Uterus (tissue), 3 donors: ENCODE measurements at regions not wholly inside any gene's neighbourhood (a gene's known extent, or its start where the extent isn't known, plus 50 kb on each side); places are given as distances from the start of the nearest gene placed in this dataset.

ENCODE experiments used
- DNase-seq, 2 donors: peaks; one replicate each; pipeline ENCODE4 v3.0.0-alpha.2; 2019 to 2020
- H3K27ac ChIP-seq, 2 donors: fragments of 200-600 bp; sonication (generic); 1 replicate in 1 of 2; 2 replicates in 1 of 2; pipeline ENCODE4 v1.5.1; 2016 to 2018
- H3K27me3 ChIP-seq, 2 donors: fragments of 200-600 bp; sonication (generic); one replicate each; pipeline ENCODE4 v1.5.1; 2018 to 2019; ENCODE audit warnings: control low read depth in 1 of 2
- H3K36me3 ChIP-seq, 2 donors: fragments of 200-600 bp; sonication (generic); one replicate each; pipeline ENCODE4 v1.5.1; 2019; ENCODE audit warnings: control low read depth in 1 of 2
- H3K4me1 ChIP-seq, 2 donors: fragments of 200-600 bp; sonication (generic); one replicate each; pipeline ENCODE4 v1.5.1; 2018 to 2019; ENCODE audit warnings: control low read depth in 1 of 2
- H3K4me3 ChIP-seq, 2 donors: fragments of 200-600 bp; sonication (generic); 1 replicate in 1 of 2; 2 replicates in 1 of 2; pipeline ENCODE4 v1.5.1; 2018 to 2019; ENCODE audit warnings: mild to moderate bottlenecking in 1 of 2
- H3K9me3 ChIP-seq, 2 donors: fragments of 200-600 bp; sonication (generic); one replicate each; pipeline ENCODE4 v1.5.1; 2019; ENCODE audit warnings: control low read depth in 1 of 2
- POLR2A ChIP-seq, 2 donors: fragments of 450-650 bp; IDR thresholded peaks; one replicate each; pipeline ENCODE4 v1.6.1; 2016; ENCODE audit warnings: antibody characterized with exemption in 2 of 2, mild to moderate bottlenecking in 1 of 2, moderate library complexity in 1 of 2
- intact Hi-C: fragments of 100-400 bp; cut with DNase I; formaldehyde crosslinking; loops from one replicate; pipeline ENCODE4 v1.15.1; 2023; ENCODE audit warnings: low total_unique reads
- TF ChIP-seq, protein P1 (sequence below), 4 experiments: fragments of 200-600 bp in 2 of 4; fragments of 450-650 bp in 2 of 4; sonication (generic) in 2 of 4; IDR thresholded peaks; one replicate each; pipeline ENCODE4 v1.5.1; 2016 to 2019; ENCODE audit warnings: antibody characterized with exemption in 4 of 4, mild to moderate bottlenecking in 2 of 4, moderate library complexity in 1 of 4
- donor health status: DM: yes; HTN: yes; CAD: no.

DNA sequence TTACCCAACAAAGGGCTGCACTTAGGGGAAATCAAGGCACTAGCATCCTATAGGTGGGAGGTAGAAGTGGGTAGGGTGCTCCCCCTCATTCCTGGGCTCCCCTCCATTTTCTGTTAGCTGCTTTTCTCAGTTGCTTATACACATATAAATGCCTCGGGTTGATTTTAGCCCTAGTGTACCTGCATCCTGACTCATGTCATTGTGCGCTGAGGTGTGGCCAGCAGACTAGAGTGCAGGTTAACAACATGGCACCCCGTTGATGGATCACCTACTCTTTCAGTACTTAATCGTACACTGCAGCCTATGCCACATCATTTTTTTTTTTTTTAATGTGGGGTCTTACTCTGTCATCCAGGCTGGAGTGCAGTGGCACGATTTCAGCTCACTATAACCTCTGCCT lies 144.0 kb upstream of the ITGB1 start:
- H3K9me3 ChIP-seq = no peaks in the 10 kb centered on the region
- H3K27me3 ChIP-seq = no peaks in the 10 kb centered on the region
- H3K4me1 ChIP-seq = no peaks in the 10 kb centered on the region
- no peak overlapping the region for H3K4me3 ChIP-seq
- DNase-seq = no peak
- H3K27ac ChIP-seq = no peak overlapping the region
- no peak for TF ChIP-seq POLR2A (IDR thresholded peaks at IDR 0.05)
- TF ChIP-seq, protein P1, sequence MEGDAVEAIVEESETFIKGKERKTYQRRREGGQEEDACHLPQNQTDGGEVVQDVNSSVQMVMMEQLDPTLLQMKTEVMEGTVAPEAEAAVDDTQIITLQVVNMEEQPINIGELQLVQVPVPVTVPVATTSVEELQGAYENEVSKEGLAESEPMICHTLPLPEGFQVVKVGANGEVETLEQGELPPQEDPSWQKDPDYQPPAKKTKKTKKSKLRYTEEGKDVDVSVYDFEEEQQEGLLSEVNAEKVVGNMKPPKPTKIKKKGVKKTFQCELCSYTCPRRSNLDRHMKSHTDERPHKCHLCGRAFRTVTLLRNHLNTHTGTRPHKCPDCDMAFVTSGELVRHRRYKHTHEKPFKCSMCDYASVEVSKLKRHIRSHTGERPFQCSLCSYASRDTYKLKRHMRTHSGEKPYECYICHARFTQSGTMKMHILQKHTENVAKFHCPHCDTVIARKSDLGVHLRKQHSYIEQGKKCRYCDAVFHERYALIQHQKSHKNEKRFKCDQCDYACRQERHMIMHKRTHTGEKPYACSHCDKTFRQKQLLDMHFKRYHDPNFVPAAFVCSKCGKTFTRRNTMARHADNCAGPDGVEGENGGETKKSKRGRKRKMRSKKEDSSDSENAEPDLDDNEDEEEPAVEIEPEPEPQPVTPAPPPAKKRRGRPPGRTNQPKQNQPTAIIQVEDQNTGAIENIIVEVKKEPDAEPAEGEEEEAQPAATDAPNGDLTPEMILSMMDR (IDR thresholded peaks at IDR 0.05) = no peak
- no peaks in the 10 kb centered on the region for H3K36me3 ChIP-seq
- intact Hi-C loops = no loop called here

DNA sequence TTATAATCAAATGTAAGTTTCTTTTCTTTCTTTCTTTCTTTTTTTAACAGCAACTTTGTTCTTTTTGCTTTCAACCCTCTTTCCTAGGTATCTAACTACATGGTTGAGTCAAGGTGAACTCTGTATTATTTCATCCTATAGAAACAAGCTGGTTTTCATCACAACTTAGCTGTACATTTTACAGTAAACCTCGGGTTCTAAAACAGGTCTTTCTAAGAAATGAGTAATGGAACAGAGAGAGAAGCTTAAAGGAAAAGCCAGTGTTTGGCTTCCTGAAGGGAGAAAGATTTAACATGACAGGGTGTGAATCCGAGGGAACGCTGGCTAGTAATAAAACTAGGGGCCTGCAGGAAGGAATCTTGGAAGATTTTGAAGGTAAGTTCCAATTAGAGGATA lies 143.4 kb upstream of the ITGB1 start:
- TF ChIP-seq, protein P1 (IDR thresholded peaks at IDR 0.05) = no peak
- TF ChIP-seq POLR2A (IDR thresholded peaks at IDR 0.05) = no peak
- no peak overlapping the region for H3K4me3 ChIP-seq
- H3K27me3 ChIP-seq = no peaks in the 10 kb centered on the region
- no peak overlapping the region for H3K27ac ChIP-seq
- no peak for DNase-seq
- H3K9me3 ChIP-seq = no peaks in the 10 kb centered on the region
- H3K4me1 ChIP-seq = no peaks in the 10 kb centered on the region
- intact Hi-C loops = no loop called here
- H3K36me3 ChIP-seq = no peaks in the 10 kb centered on the region

DNA sequence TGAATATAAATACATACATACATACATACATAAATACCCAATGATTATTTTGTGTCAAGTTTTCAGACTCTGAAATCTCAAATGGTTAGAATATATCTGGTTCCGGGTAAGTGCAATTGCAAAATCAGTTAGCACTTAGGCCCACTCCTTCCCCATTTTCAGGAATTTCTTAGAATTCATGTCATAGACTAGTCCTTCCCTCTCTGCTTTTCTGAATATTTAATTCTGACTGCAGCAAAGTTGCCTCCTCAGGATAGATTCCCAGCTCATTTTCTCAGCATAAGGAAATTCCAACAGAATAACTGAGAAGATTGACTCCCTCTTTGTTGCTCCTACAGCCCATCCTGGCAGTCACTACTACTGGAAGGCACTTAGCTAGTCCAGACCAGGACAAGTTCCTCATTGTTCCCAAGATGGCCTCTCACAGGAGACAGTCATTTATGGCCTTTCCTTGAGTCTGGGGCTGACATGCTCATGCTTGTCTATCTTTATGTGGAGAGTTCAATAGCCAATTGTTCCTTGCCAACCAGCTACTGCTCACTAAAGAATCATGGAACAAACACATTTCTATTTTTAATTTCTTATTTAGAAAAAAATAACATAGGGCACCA lies 142.9 kb upstream of the ITGB1 start:
- Histone ChIP-seq H3K27ac (no peak overlapping the region), H3K27me3 (no peaks in the 10 kb centered on the region), H3K4me1 (no peaks in the 10 kb centered on the region), H3K36me3 (no peaks in the 10 kb centered on the region), H3K9me3 (no peaks in the 10 kb centered on the region), H3K4me3 (no peak overlapping the region)
- DNase-seq = no peak
- intact Hi-C loops = no loop called here
- TF ChIP-seq POLR2A (IDR thresholded peaks at IDR 0.05) = no peak
- TF ChIP-seq, protein P1 (IDR thresholded peaks at IDR 0.05) = no peak

DNA sequence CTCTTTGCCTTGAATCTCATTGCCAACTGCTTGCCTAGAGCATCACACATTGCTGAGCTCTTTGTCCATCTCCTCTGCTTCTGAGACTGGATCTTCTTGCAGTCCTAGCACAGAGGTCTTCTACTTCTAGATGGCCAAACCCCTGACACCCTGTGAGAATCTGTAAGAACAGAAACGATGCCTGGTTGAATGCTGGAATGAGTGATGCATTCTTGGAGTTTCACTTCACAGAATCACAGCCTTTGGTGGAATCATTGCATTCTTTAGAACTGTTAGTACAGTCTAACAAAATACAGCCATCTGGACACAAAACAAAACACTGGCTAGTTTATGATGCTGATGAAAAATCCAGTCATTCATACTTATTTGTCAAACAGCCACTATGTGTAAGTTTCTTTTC lies 141.7 kb upstream of the ITGB1 start:
- no peak for TF ChIP-seq POLR2A (IDR thresholded peaks at IDR 0.05)
- TF ChIP-seq, protein P1 (IDR thresholded peaks at IDR 0.05) = no peak
- Histone ChIP-seq H3K9me3 (no peaks in the 10 kb centered on the region), H3K4me3 (no peak overlapping the region), H3K27ac (no peak overlapping the region), H3K4me1 (no peaks in the 10 kb centered on the region), H3K36me3 (no peaks in the 10 kb centered on the region), H3K27me3 (no peaks in the 10 kb centered on the region)
- DNase-seq = no peak
- intact Hi-C loops = no loop called here

DNA sequence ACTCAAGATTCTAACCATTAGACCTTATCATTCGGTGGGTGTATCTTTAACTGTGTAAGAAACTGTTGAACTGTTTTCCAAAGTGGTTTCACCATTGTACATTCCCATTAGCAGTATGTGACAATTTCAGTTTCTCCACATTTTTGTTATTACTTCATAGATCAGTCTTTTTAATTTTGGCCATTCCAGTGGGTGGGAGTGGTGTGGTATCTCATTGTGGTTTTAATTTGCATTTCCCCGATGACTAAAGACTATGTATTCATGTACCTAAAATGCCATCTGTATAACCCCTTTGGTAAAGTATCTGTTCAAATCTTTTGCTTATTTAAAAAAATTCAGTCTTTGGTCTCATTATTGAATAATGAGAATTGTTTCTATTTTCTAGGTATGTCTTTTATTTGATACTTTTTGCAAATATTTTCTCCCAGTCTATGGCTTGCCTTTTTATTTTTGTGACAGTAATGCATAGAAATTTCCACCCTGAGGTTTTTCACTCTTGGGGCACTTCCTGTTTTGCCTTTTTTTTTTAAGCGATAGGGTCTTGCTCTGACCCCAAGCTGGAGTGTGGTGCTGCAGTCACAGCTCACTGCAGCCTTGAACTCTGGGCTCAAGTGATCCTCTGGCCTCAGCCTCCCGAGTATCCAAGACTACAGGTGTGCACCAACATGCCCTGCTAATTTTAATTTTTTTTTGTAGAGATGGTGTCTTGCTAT lies 141.1 kb upstream of the ITGB1 start:
- no peak for TF ChIP-seq POLR2A (IDR thresholded peaks at IDR 0.05)
- TF ChIP-seq, protein P1 (IDR thresholded peaks at IDR 0.05) = no peak
- no peak overlapping the region for H3K27ac ChIP-seq
- intact Hi-C loops = no loop called here
- H3K27me3 ChIP-seq = no peaks in the 10 kb centered on the region
- H3K4me3 ChIP-seq = no peak overlapping the region
- no peaks in the 10 kb centered on the region for H3K9me3 ChIP-seq
- no peak for DNase-seq
- H3K4me1 ChIP-seq = no peaks in the 10 kb centered on the region
- H3K36me3 ChIP-seq = no peaks in the 10 kb centered on the region
